ENCODE measurements at regions not wholly inside any gene's neighbourhood (a gene's known extent, or its start where the extent isn't known, plus 50 kb on each side); places are given as distances from the start of the nearest gene placed in this dataset.

DNA sequence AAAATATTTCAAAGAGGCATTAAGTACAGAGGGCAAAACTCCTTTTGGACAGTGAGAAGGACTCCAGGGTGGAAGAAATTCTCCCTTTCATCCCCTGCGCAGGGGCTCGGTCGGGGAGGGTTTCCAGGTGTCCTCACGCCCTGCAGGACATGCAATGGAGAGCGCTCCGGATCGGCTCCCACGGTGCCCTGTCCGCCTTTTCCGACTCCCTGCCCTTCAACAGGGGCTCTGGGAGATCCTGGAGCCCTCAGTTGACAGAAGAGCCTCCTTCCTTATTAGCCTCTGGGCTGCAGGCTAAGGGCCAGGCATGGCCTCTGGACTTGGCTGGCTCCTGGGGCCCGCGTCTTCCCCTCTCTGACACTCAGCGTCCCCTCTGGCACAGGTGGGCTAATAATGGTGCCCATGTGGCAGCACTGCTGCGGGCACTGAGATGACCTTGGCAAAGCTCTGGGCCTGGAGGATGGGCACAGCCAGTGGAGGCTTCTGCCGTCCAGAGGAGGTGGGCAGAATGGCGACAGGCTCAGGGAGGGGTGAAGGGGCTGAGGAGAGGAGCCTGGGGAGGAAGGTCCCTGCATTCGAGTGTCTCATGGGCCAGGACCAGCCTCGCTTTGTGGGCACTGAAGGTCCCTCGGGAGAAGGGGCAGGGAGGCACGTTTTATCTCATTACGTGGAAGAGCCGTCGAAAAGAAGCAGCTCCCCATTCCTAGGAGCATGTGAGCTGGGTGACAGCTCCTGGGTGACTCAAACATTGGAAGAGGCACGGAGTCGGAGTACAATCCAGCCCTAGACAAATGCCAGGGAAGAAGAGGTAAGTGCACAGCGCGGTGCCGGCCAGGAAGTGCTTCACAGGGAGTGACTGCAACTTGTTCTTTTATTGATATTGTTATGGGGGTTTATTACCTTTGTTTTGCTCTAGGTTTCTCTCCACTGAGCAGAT is 161.7 kb downstream of the IRF8 start:
- no peaks in the 10 kb centered on the region for H3K36me3 ChIP-seq
- ATAC-seq (ENCODE audit: insufficient number of reproducible peaks, low FRiP score, low read depth) = no peak
- no peak overlapping the region for H3K27ac ChIP-seq
- no peak for TF ChIP-seq CTCF (IDR thresholded peaks at IDR 0.05)
- H3K4me1 ChIP-seq (ENCODE audit: control insufficient read depth in 1 of 2, low read depth in 2 of 2) = no peaks in the 10 kb centered on the region
- H3K4me3 ChIP-seq = no peak overlapping the region
- no peak for DNase-seq (ENCODE audit: low spot score)
- no peaks in the 10 kb centered on the region for H3K27me3 ChIP-seq (replicated peaks; ENCODE audit: insufficient read depth)
- H3K9me3 ChIP-seq = no peaks in the 10 kb centered on the region

DNA sequence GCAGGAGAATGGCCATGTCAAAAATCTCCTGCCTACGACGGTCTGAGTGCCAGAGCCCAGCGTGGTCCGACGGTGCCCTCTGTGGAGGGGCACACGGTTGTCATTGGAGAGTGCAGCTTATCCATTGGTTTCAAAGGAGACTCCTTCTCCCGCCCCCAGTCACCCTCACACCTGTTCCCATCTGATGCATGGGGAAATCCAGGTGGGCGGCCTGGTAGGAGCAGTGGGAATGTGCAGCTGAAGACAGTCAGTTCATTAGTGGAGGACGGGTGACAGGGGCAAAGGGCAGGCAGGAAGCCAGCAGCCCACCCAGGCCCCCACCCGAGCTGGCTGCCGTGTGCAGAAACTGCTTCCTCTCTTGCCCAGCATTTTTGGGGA is 162.3 kb downstream of the IRF8 start:
- Histone ChIP-seq H3K36me3 (no peaks in the 10 kb centered on the region), H3K4me1 (ENCODE audit: control insufficient read depth in 1 of 2, low read depth in 2 of 2) (no peaks in the 10 kb centered on the region), H3K27ac (no peak overlapping the region), H3K9me3 (no peaks in the 10 kb centered on the region), H3K4me3 (no peak overlapping the region), H3K27me3 (replicated peaks; ENCODE audit: insufficient read depth) (no peaks in the 10 kb centered on the region)
- no peak for DNase-seq (ENCODE audit: low spot score)
- no peak for ATAC-seq (ENCODE audit: insufficient number of reproducible peaks, low FRiP score, low read depth)
- TF ChIP-seq CTCF (IDR thresholded peaks at IDR 0.05) = no peak

- Histone ChIP-seq H3K27me3 (replicated peaks; ENCODE audit: insufficient read depth) (no peaks in the 10 kb centered on the region), H3K4me3 (no peak overlapping the region), H3K9me3 (no peaks in the 10 kb centered on the region), H3K36me3 (no peaks in the 10 kb centered on the region), H3K4me1 (ENCODE audit: control insufficient read depth in 1 of 2, low read depth in 2 of 2) (no peaks in the 10 kb centered on the region), H3K27ac (no peak overlapping the region)
- TF ChIP-seq CTCF (IDR thresholded peaks at IDR 0.05) = no peak
- DNase-seq (ENCODE audit: low spot score) (no peak), ATAC-seq (ENCODE audit: insufficient number of reproducible peaks, low FRiP score, low read depth) (no peak)
Observed at GRCh38 chr16:86061721-86062120, 162.8 kb downstream of the IRF8 start.

DNA sequence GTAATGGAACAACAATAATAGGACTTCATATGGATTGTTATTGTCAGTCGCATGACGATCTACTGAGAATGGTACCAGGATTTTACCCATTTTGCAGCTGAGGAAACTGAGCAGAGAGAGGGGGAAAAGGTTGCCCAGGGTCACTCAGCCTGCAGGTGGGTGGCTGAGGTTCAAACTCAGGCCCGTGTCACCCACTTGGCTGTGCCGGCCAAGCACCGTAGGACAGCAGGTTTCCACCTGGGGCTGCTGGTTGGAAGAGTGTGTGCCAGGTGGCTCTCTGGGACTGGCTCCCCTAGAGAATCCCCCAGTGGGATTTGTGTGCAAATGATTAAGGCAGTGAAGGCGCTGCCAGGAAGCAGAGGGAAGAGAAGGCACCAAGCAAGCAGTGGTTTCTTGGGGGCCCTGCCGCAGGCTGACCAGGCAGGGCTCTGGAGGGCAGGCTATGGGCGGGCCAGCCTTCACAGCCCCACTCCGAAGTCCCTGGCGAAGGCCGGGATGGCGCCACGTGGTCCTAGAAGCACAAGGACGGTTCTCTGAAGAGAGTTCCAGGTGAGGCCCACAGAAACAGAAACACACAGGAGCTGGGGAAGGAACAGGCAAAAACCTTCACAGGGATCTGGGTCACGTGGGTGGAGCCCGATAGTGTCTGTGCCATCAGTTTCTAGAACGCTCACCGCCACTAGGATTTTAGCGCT is 163.5 kb downstream of the IRF8 start:
- Histone ChIP-seq H3K27me3 (replicated peaks; ENCODE audit: insufficient read depth) (no peaks in the 10 kb centered on the region), H3K4me1 (ENCODE audit: control insufficient read depth in 1 of 2, low read depth in 2 of 2) (no peaks in the 10 kb centered on the region), H3K27ac (no peak overlapping the region), H3K9me3 (no peaks in the 10 kb centered on the region), H3K4me3 (no peak overlapping the region), H3K36me3 (no peaks in the 10 kb centered on the region)
- DNase-seq (ENCODE audit: low spot score) (no peak), ATAC-seq (ENCODE audit: insufficient number of reproducible peaks, low FRiP score, low read depth) (no peak)
- no peak for TF ChIP-seq CTCF (IDR thresholded peaks at IDR 0.05)

DNA sequence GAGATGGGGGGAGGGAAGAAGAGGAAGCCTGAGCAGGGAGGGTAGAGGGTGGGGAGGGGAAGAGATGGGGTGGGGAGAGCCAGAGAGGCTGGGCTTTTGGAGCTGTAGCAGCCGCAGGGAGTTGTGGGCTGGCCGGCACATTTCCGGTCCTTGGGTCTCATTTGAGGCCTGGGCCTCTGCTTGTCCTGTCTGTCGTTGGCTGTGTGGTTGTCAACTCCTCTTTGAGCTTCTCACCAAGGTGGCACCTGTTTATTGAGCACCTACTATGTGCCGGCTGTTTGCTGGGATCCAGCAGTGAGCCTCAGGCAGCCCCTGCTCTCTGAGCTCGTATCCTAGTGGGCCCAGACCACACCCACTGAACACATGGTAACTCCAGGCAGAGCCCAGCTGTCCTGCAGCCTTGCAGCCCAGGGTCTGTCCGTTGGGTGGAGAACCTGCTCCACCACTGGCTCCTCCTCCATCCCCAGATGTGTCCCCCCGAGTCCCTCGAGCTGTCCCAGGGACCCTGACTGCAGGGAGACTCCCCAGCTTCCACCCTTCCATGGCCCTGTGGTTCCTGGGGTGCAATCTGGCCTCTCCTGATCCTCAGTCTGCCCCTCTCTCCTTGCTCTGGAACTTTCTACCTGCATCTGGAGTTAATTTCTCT is 164.9 kb downstream of the IRF8 start:
- Histone ChIP-seq H3K36me3 (no peaks in the 10 kb centered on the region), H3K9me3 (no peaks in the 10 kb centered on the region), H3K27ac (no peak overlapping the region), H3K4me1 (ENCODE audit: control insufficient read depth in 1 of 2, low read depth in 2 of 2) (no peaks in the 10 kb centered on the region), H3K27me3 (replicated peaks; ENCODE audit: insufficient read depth) (no peaks in the 10 kb centered on the region), H3K4me3 (no peak overlapping the region)
- DNase-seq (ENCODE audit: low spot score) = no peak
- TF ChIP-seq CTCF (IDR thresholded peaks at IDR 0.05) = no peak
- no peak for ATAC-seq (ENCODE audit: insufficient number of reproducible peaks, low FRiP score, low read depth)
